GM19023 (cell line): ENCODE measurements at regions not wholly inside any gene's neighbourhood (a gene's known extent, or its start where the extent isn't known, plus 50 kb on each side); places are given as distances from the start of the nearest gene placed in this dataset.

Experiments
- ATAC-seq: cut with Tn5 transposase; IDR thresholded peaks from one replicate; pipeline ENCODE4 v1.9.1; 2021; ENCODE audit warnings: mild to moderate bottlenecking, moderate library complexity; ENCODE audit not compliant: unreplicated experiment

GRCh38 chr2:129068543-129068942, 749.9 kb upstream of the HS6ST1 start:
- ATAC-seq = no peak

- ATAC-seq = no peak
Observed at GRCh38 chr2:129069875-129070594, 751.4 kb upstream of the HS6ST1 start.

- no peak for ATAC-seq
Observed at GRCh38 chr2:129070663-129071062, 752.0 kb upstream of the HS6ST1 start.

GRCh38 chr2:129071531-129071930, 752.9 kb upstream of the HS6ST1 start:
- no peak for ATAC-seq

- no peak for ATAC-seq
Observed at GRCh38 chr2:129074298-129074920, 755.7 kb upstream of the HS6ST1 start.

GRCh38 chr2:129078548-129078947, 759.9 kb upstream of the HS6ST1 start:
- ATAC-seq = no peak

- ATAC-seq = no peak
Observed at GRCh38 chr2:129080715-129081476, 762.2 kb upstream of the HS6ST1 start.

GRCh38 chr2:129085386-129085785, 766.7 kb upstream of the HS6ST1 start:
- no peak for ATAC-seq

- ATAC-seq = no peak
Observed at GRCh38 chr2:129087133-129087813, 768.6 kb upstream of the HS6ST1 start.

GRCh38 chr2:129091620-129092019, 773.0 kb upstream of the HS6ST1 start:
- no peak for ATAC-seq

- ATAC-seq = no peak
Observed at GRCh38 chr2:129092956-129093355, 774.3 kb upstream of the HS6ST1 start.

GRCh38 chr2:129101186-129101585, 782.5 kb upstream of the HS6ST1 start:
- no peak for ATAC-seq

- ATAC-seq = no peak
Observed at GRCh38 chr2:129103936-129104878, 785.5 kb upstream of the HS6ST1 start.

- ATAC-seq = no peak
Observed at GRCh38 chr2:129112181-129112580, 793.5 kb upstream of the HS6ST1 start.

GRCh38 chr2:129113776-129114175, 795.1 kb upstream of the HS6ST1 start:
- ATAC-seq = no peak

- ATAC-seq = no peak
Observed at GRCh38 chr2:129117434-129117833, 798.8 kb upstream of the HS6ST1 start.

- no peak for ATAC-seq
Observed at GRCh38 chr2:129118296-129118695, 799.6 kb upstream of the HS6ST1 start.

GRCh38 chr2:129129087-129129486, 810.4 kb upstream of the HS6ST1 start:
- no peak for ATAC-seq

GRCh38 chr2:129133692-129134641, 815.3 kb upstream of the HS6ST1 start:
- no peak for ATAC-seq
